Duodenal mucosa (tissue), 2 donors: ENCODE measurements at regions not wholly inside any gene's neighbourhood (a gene's known extent, or its start where the extent isn't known, plus 50 kb on each side); places are given as distances from the start of the nearest gene placed in this dataset.
A peak's percentile ranks its signal among the peaks of the same experiment; 100 is the strongest.

ENCODE experiments used
- H3K27ac ChIP-seq: one replicate; pipeline ENCODE4 v1.7.0; 2013; ENCODE audit warnings: low read depth, low read length
- H3K27me3 ChIP-seq, 2 donors: one replicate each; pipeline ENCODE4 v1.7.0; 2013; ENCODE audit warnings: low read length in 2 of 2, control low read depth in 1 of 2; ENCODE audit not compliant: insufficient read depth in 2 of 2, control insufficient read depth in 1 of 2
- H3K36me3 ChIP-seq, 2 donors: one replicate each; pipeline ENCODE4 v1.7.0; 2013; ENCODE audit warnings: low read length in 2 of 2, control low read depth in 1 of 2; ENCODE audit not compliant: insufficient read depth in 2 of 2, control insufficient read depth in 1 of 2
- H3K4me1 ChIP-seq, 2 donors: one replicate each; pipeline ENCODE4 v1.7.0; 2013; ENCODE audit warnings: low read length in 2 of 2, control low read depth in 1 of 2; ENCODE audit not compliant: insufficient read depth in 2 of 2, control insufficient read depth in 1 of 2
- H3K4me3 ChIP-seq, 2 donors: one replicate each; pipeline ENCODE4 v1.7.0; 2013; ENCODE audit warnings: low read length in 2 of 2, low read depth in 1 of 2
- H3K9ac ChIP-seq, 2 donors: one replicate each; pipeline ENCODE4 v1.7.0; 2013; ENCODE audit warnings: low read length in 2 of 2, low read depth in 1 of 2
- H3K9me3 ChIP-seq, 2 donors: one replicate each; pipeline ENCODE4 v1.7.0; 2013; ENCODE audit warnings: low read length in 2 of 2, control low read depth in 1 of 2; ENCODE audit not compliant: control insufficient read depth in 1 of 2

DNA sequence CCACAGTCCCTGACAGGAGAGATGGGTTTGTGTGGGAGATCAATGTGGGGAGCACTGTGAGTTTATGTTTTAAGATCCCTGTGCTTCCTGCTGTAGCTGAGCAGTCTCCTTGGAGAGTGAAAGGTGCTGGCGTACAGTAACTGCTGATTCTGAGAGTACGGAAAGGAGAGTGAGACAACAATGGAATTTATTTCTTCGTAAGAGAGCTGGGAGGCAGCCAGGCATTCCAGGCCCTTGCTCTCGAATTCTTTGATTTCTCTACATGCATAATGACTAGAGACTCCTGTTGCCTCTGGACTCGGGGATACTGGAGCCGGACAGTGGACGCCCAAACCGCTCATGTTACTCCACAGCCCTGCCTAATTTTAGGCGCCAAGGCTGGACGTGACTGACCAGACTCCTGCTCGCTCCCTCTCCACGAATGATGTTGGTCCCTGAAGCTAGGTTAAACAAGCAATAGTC, 131.0 kb upstream of the PHACTR1 start:
- no peak overlapping the region for H3K27ac ChIP-seq
- H3K4me1 ChIP-seq, result peaks cover 0 to 13% of the 10 kb centered on the region in 2 donors
- no peak overlapping the region for H3K9ac ChIP-seq
- no peaks in the 10 kb centered on the region for H3K36me3 ChIP-seq
- peak overlapping the region in 1 of 2 donors; percentile 8 for H3K4me3 ChIP-seq
- no peaks in the 10 kb centered on the region for H3K9me3 ChIP-seq
- no peaks in the 10 kb centered on the region for H3K27me3 ChIP-seq

DNA sequence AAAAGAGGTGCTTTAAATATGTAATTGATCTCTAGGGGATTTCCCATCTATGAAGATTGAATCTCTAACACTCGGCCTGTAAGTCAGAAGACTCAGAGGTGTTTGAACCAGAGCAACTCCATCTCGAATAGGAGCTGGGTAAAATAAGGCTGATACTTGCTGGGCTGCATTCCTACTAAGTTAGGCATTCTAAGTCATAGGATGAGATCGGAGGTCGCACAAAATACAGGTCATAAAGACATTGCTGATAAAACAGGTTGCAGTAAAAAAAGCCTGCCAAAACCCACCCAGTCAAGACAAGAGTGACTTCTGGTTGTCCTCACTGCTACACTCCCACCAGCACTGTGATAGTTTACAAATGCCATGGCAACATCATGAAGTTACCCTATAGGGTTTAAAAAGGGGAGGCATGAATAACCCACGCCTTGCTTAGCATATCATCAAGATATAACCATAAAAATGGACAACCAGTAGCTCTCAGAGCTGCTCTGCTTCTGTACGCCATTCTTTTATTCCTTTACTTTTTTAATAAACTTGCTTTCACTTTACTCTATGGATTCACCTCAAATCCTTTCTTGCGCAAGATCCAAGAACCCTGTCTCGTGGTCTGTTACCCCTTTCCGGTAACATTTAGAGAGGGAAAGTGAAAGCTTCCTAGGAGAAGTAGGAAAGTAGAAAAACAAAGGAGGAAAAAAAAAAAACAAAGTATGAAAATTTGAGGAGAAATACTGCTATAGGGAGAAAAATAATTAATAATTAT, 129.7 kb upstream of the PHACTR1 start:
- H3K4me3 ChIP-seq, result no peak overlapping the region
- H3K27me3 ChIP-seq, result no peaks in the 10 kb centered on the region
- H3K9ac ChIP-seq, result no peak overlapping the region
- H3K27ac ChIP-seq, result no peak overlapping the region
- H3K4me1 ChIP-seq, result peaks cover 0 to 13% of the 10 kb centered on the region in 2 donors
- no peaks in the 10 kb centered on the region for H3K9me3 ChIP-seq
- no peaks in the 10 kb centered on the region for H3K36me3 ChIP-seq

- no peak overlapping the region for H3K27ac ChIP-seq
- H3K9me3 ChIP-seq, result no peaks in the 10 kb centered on the region
- H3K36me3 ChIP-seq, result no peaks in the 10 kb centered on the region
- peaks cover 0 to 1% of the 10 kb centered on the region in 2 donors for H3K4me1 ChIP-seq
- H3K27me3 ChIP-seq, result no peaks in the 10 kb centered on the region
- H3K4me3 ChIP-seq, result no peak overlapping the region
- H3K9ac ChIP-seq, result no peak overlapping the region
These were observed 125.7 kb upstream of the PHACTR1 start for GRCh38 chr6:12590901-12591300.

GRCh38 chr6:12592634-12593033, 123.9 kb upstream of the PHACTR1 start:
- Histone ChIP-seq H3K9me3 (no peaks in the 10 kb centered on the region), H3K4me1 (peaks cover 0 to 6% of the 10 kb centered on the region in 2 donors), H3K4me3 (no peak overlapping the region), H3K27me3 (no peaks in the 10 kb centered on the region), H3K9ac (no peak overlapping the region), H3K36me3 (no peaks in the 10 kb centered on the region), H3K27ac (no peak overlapping the region)

GRCh38 chr6:12593771-12594529, 122.6 kb upstream of the PHACTR1 start:
- Histone ChIP-seq H3K36me3 (no peaks in the 10 kb centered on the region), H3K27ac (no peak overlapping the region), H3K9me3 (no peaks in the 10 kb centered on the region), H3K4me3 (no peak overlapping the region), H3K9ac (no peak overlapping the region), H3K4me1 (peaks cover 0 to 16% of the 10 kb centered on the region in 2 donors), H3K27me3 (no peaks in the 10 kb centered on the region)

DNA sequence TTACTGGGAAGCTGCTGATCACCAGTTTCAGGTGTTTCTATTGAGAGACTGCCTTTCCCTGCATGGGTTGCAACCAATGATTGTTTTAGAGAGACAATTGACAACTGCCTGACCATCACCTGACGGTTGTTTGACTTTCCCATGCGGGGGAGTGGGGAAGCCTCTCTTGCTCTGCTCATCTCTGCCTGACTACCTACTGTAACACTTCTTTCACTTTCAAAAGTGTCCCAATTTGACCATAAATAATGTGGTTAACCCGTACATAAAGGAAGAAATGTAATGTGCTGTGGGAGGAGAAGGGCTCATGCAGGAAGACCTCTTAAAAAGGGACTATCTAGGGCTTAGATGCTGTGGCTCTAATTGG, 122.1 kb upstream of the PHACTR1 start:
- Histone ChIP-seq H3K27me3 (no peaks in the 10 kb centered on the region), H3K36me3 (no peaks in the 10 kb centered on the region), H3K9me3 (no peaks in the 10 kb centered on the region), H3K27ac (no peak overlapping the region), H3K9ac (no peak overlapping the region), H3K4me1 (peaks cover 0 to 19% of the 10 kb centered on the region in 2 donors), H3K4me3 (no peak overlapping the region)

- no peaks in the 10 kb centered on the region for H3K9me3 ChIP-seq
- H3K27me3 ChIP-seq, result no peaks in the 10 kb centered on the region
- no peaks in the 10 kb centered on the region for H3K36me3 ChIP-seq
- peaks cover 0 to 19% of the 10 kb centered on the region in 2 donors for H3K4me1 ChIP-seq
- H3K4me3 ChIP-seq, result no peak overlapping the region
- H3K9ac ChIP-seq, result no peak overlapping the region
- H3K27ac ChIP-seq, result no peak overlapping the region
These were observed 121.3 kb upstream of the PHACTR1 start for GRCh38 chr6:12595161-12595811.

DNA sequence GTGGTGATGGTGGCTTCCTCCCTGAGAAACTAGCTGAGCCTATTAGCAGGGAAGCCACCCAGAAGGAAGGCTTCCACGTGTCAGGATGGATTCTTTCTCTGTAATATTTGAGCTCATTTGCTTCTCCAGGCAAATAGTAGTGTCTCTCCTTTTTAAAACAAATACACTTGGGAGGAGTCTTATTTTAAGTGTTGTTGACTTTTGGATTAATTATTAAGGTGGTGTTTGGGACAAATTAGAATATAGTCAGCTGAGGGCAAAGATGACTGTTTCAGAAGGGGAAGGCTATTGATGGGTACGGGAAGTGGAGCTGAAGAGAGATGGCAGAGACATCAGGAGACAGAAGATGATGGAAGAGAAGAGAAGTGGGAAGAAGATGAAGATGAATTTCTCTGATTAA, 119.8 kb upstream of the PHACTR1 start:
- H3K9ac ChIP-seq, result no peak overlapping the region

GRCh38 chr6:12598919-12599318, 117.6 kb upstream of the PHACTR1 start:
- peaks cover 0 to 19% of the 10 kb centered on the region in 2 donors for H3K4me1 ChIP-seq
- no peak overlapping the region for H3K9ac ChIP-seq
- H3K27ac ChIP-seq, result no peak overlapping the region

More for the DNA sequence above, 119.8 kb upstream of the PHACTR1 start:
- Histone ChIP-seq H3K4me1 (peaks cover 0 to 19% of the 10 kb centered on the region in 2 donors), H3K36me3 (no peaks in the 10 kb centered on the region), H3K27ac (no peak overlapping the region), H3K27me3 (no peaks in the 10 kb centered on the region), H3K4me3 (no peak overlapping the region), H3K9me3 (no peaks in the 10 kb centered on the region)

GRCh38 chr6:12601881-12602280, 114.7 kb upstream of the PHACTR1 start:
- Histone ChIP-seq H3K27me3 (no peaks in the 10 kb centered on the region), H3K4me1 (peaks cover 0 to 15% of the 10 kb centered on the region in 2 donors), H3K9ac (no peak overlapping the region), H3K9me3 (no peaks in the 10 kb centered on the region), H3K27ac (no peak overlapping the region), H3K4me3 (no peak overlapping the region), H3K36me3 (no peaks in the 10 kb centered on the region)

More at GRCh38 chr6:12598919-12599318, 117.6 kb upstream of the PHACTR1 start:
- Histone ChIP-seq H3K27me3 (no peaks in the 10 kb centered on the region), H3K4me3 (no peak overlapping the region), H3K36me3 (no peaks in the 10 kb centered on the region), H3K9me3 (no peaks in the 10 kb centered on the region)
